Keratinocyte (primary cell): ENCODE measurements at regions not wholly inside any gene's neighbourhood (a gene's known extent, or its start where the extent isn't known, plus 50 kb on each side); places are given as distances from the start of the nearest gene placed in this dataset.
"Not testable (repeated sequence)": the region's sequence is repeated elsewhere in the genome, so short reads cannot be mapped to it uniquely, and the experiment has no call there.

Experiments used
- DNase-seq: peaks from one replicate; pipeline ENCODE4 v3.0.0-alpha.2; 2011; ENCODE audit warnings: low read depth, missing footprints, low spot score
- FAIRE-seq: peaks from 2 replicates; lab custom pipeline; 2011; peaks lifted over from hg19 to GRCh38; lab: Jason Lieb, UNC
- H2AFZ ChIP-seq: 2 replicates; pipeline ENCODE4 v1.6.0; 2012; ENCODE audit warnings: low read length, control low read depth, inconsistent platforms; ENCODE audit not compliant: control insufficient read depth
- H3K27ac ChIP-seq: 2 replicates; pipeline ENCODE4 v1.5.1; 2011; ENCODE audit warnings: low read length; ENCODE audit not compliant: control insufficient read depth, insufficient read depth
- H3K27me3 ChIP-seq: 3 replicates; pipeline ENCODE4 v1.6.0; 2011; ENCODE audit warnings: low read length; ENCODE audit not compliant: control insufficient read depth, insufficient read depth; ENCODE audit errors: extremely low read depth
- H3K36me3 ChIP-seq, 2 experiments: 2 replicates in 1 of 2; 3 replicates in 1 of 2; pipeline ENCODE4 v1.5.1; 2011; ENCODE audit warnings: low read length in 2 of 2, mild to moderate bottlenecking in 1 of 2; ENCODE audit not compliant: control insufficient read depth in 2 of 2, insufficient read depth in 2 of 2; ENCODE audit errors: extremely low read depth in 1 of 2
- H3K4me1 ChIP-seq: 3 replicates; pipeline ENCODE4 v1.5.1; 2011; ENCODE audit warnings: low read length; ENCODE audit not compliant: control insufficient read depth, insufficient read depth; ENCODE audit errors: extremely low read depth
- H3K4me2 ChIP-seq: 3 replicates; pipeline ENCODE4 v1.6.0; 2011; ENCODE audit warnings: low read depth, low read length; ENCODE audit not compliant: control insufficient read depth, insufficient read depth; ENCODE audit errors: extremely low read depth
- H3K4me3 ChIP-seq, 3 experiments: fragments of 200-600 bp in 1 of 3; sonication (generic) in 1 of 3; 2 replicates in 2 of 3; 3 replicates in 1 of 3; pipeline ENCODE4 v1.5.1; 2011 to 2016; ENCODE audit warnings: low read length in 3 of 3, mild to moderate bottlenecking in 3 of 3, control low read depth in 2 of 3, inconsistent platforms in 1 of 3, low read depth in 1 of 3, mixed read lengths in 1 of 3, mixed run types in 1 of 3, moderate library complexity in 1 of 3; ENCODE audit not compliant: control insufficient read depth in 2 of 3, insufficient read depth in 2 of 3; ENCODE audit errors: extremely low read depth in 1 of 3
- H3K79me2 ChIP-seq: 2 replicates; pipeline ENCODE4 v1.6.0; 2012; ENCODE audit warnings: low read length; ENCODE audit not compliant: control insufficient read depth, insufficient read depth
- H3K9ac ChIP-seq: 3 replicates; pipeline ENCODE4 v1.6.0; 2011; ENCODE audit warnings: low read length; ENCODE audit not compliant: control insufficient read depth, insufficient read depth; ENCODE audit errors: extremely low read depth
- H3K9me1 ChIP-seq: 3 replicates; pipeline ENCODE4 v1.6.0; 2011; ENCODE audit warnings: low read length; ENCODE audit not compliant: control insufficient read depth, insufficient read depth; ENCODE audit errors: extremely low read depth
- H3K9me3 ChIP-seq: 2 replicates; pipeline ENCODE4 v1.5.1; 2012; ENCODE audit warnings: low read depth, low read length; ENCODE audit not compliant: control insufficient read depth
- H4K20me1 ChIP-seq: 3 replicates; pipeline ENCODE4 v1.6.0; 2011; ENCODE audit warnings: low read length; ENCODE audit not compliant: control insufficient read depth, insufficient read depth; ENCODE audit errors: extremely low read depth
- CTCF ChIP-seq, 3 experiments: IDR thresholded peaks in 1 of 3; conservative IDR thresholded peaks in 1 of 3; optimal IDR thresholded peaks in 1 of 3; 2 replicates in 2 of 3; 3 replicates in 1 of 3; pipeline versions ENCODE3 to v1.5.1; 2011; ENCODE audit warnings: low read length in 3 of 3, mild to moderate bottlenecking in 3 of 3, moderate library complexity in 2 of 3, control low read depth in 1 of 3, inconsistent platforms in 1 of 3; ENCODE audit not compliant: insufficient read depth in 2 of 3; ENCODE audit errors: extremely low read depth in 1 of 3
- EZH2 ChIP-seq: IDR thresholded peaks from one replicate; pipeline ENCODE4 v1.6.1; 2012; ENCODE audit warnings: inconsistent platforms, mild to moderate bottlenecking, low read length, moderate library complexity
- dilution Hi-C: fragments of 300-500 bp; cut with MboI; formaldehyde crosslinking; loops from one replicate; pipeline ENCODE4 v1.7.0; 2020; ENCODE audit warnings: low sequenced_read_pairs; ENCODE audit not compliant: extremely low pct_ligation_motif_present

GRCh38 chr22:49391436-49391835 lies 436.2 kb downstream of the BRD1 start:
- no peak overlapping the region for H3K27ac ChIP-seq
- TF ChIP-seq CTCF (optimal IDR thresholded peaks at IDR 0.05 in 1 of 3, IDR thresholded peaks at IDR 0.05 in 1 of 3, conservative IDR thresholded peaks at IDR 0.05 in 1 of 3; ENCODE audit: extremely low read depth in 1 of 3, insufficient read depth in 2 of 3, low read length in 3 of 3) (no peak), EZH2 (no peak)
- no peaks in the 10 kb centered on the region for H3K36me3 ChIP-seq
- H3K9me3 ChIP-seq: peaks cover 23% of the 10 kb centered on the region
- H4K20me1 ChIP-seq: no peaks in the 10 kb centered on the region
- H3K4me3 ChIP-seq: no peak overlapping the region
- H2AFZ ChIP-seq: no peak overlapping the region
- H3K79me2 ChIP-seq: no peaks in the 10 kb centered on the region
- no peak overlapping the region for H3K9ac ChIP-seq
- no peaks in the 10 kb centered on the region for H3K27me3 ChIP-seq
- no peaks in the 10 kb centered on the region for H3K4me1 ChIP-seq
- DNase-seq: no peak
- H3K4me2 ChIP-seq: no peak overlapping the region
- dilution Hi-C loops: no loop called here
- no peak for FAIRE-seq
- H3K9me1 ChIP-seq: no peaks in the 10 kb centered on the region

GRCh38 chr22:49390954-49391353 lies 436.7 kb downstream of the BRD1 start:
- peaks cover 23% of the 10 kb centered on the region for H3K9me3 ChIP-seq

GRCh38 chr22:49383909-49384308 lies 443.8 kb downstream of the BRD1 start:
- H3K4me1 ChIP-seq, H3K79me2 ChIP-seq, dilution Hi-C loops, H3K27me3 ChIP-seq, H3K36me3 ChIP-seq, H3K4me3 ChIP-seq, H2AFZ ChIP-seq, DNase-seq, H4K20me1 ChIP-seq, FAIRE-seq, H3K9me3 ChIP-seq, H3K9me1 ChIP-seq, H3K4me2 ChIP-seq, H3K9ac ChIP-seq, H3K27ac ChIP-seq: not testable (repeated sequence)

More at GRCh38 chr22:49390954-49391353, 436.7 kb downstream of the BRD1 start:
- dilution Hi-C loops: no loop called here
- Histone ChIP-seq H3K27me3 (no peaks in the 10 kb centered on the region), H3K9me1 (no peaks in the 10 kb centered on the region), H3K4me2 (no peak overlapping the region), H4K20me1 (no peaks in the 10 kb centered on the region), H2AFZ (no peak overlapping the region), H3K79me2 (no peaks in the 10 kb centered on the region), H3K4me1 (no peaks in the 10 kb centered on the region), H3K4me3 (no peak overlapping the region), H3K27ac (no peak overlapping the region), H3K36me3 (no peaks in the 10 kb centered on the region), H3K9ac (no peak overlapping the region)
- DNase-seq (no peak), FAIRE-seq (no peak)
- TF ChIP-seq CTCF (optimal IDR thresholded peaks at IDR 0.05 in 1 of 3, IDR thresholded peaks at IDR 0.05 in 1 of 3, conservative IDR thresholded peaks at IDR 0.05 in 1 of 3; ENCODE audit: extremely low read depth in 1 of 3, insufficient read depth in 2 of 3, low read length in 3 of 3) (no peak), EZH2 (no peak)
